ENCODE measurements at regions not wholly inside any gene's neighbourhood (a gene's known extent, or its start where the extent isn't known, plus 50 kb on each side); places are given as distances from the start of the nearest gene placed in this dataset.
"Not testable (repeated sequence)": the region's sequence is repeated elsewhere in the genome, so short reads cannot be mapped to it uniquely, and the experiment has no call there.

DNA sequence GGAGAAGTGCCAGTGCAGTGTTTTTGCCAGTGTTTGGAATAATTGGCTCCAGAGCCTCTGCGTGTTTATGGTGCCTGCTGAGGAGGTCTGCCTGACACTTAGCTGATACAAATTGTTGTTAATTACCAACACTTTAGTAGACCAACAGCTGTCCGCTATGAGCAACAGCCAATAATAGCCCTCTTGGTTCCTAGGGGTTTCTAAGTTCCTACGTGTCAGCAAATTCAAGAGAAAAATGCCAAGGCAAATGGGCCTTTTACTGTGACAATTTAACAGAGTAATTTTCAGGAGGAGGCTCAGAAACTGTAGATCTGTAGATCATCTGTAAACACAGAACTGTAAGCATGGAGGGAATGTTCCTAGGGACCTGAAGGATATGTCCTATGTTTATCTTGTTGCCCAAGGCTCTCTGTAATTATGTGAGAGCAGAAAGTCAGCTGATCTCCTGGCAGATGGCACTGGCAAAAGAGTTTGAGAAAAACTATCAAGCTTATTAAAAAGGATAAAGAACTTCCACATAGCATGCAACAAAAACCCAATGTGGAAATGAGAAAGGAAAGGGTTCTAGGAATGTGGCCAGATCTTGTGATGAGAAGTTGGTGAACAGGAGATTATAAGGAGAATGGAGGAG, 157.7 kb downstream of the GJA1 start:
- H3K4me3 Mint-ChIP-seq, result no peak overlapping the region

DNA sequence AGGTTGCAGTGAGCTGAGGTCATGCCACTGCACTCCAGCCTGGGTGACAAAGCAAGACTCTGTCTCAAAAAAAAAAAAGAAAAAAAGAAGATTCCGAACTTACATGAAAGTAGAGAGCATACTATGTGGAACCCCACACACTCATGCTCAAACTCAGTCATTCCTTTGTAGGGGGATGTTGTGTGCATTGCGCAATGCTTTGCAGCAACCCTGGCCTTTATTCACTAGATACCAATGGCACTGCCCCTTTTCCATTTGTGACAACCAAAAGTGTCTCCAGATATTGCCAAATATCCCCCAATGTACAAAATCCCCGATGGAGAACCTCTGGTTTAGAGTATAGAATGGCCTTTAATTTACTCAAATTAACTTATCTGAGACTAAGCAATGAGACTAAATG, 158.6 kb downstream of the GJA1 start:
- DNase-seq (ENCODE audit: low spot score in 2 of 2) (no peak), ATAC-seq (ENCODE audit: low read depth) (no peak)
- Mint-ChIP-seq H3K27me3 (peaks cover 2% of the 10 kb centered on the region), H3K27ac (no peak overlapping the region), H3K9me3 (peaks cover 2% of the 10 kb centered on the region), H3K4me3 (no peak overlapping the region), H3K4me1 (no peaks in the 10 kb centered on the region), H3K36me3 (no peaks in the 10 kb centered on the region)

More for the DNA sequence above, 157.7 kb downstream of the GJA1 start:
- Mint-ChIP-seq H3K27me3 (peaks cover 2% of the 10 kb centered on the region), H3K36me3 (no peaks in the 10 kb centered on the region), H3K9me3 (peaks cover 2% of the 10 kb centered on the region), H3K27ac (no peak overlapping the region), H3K4me1 (no peaks in the 10 kb centered on the region)
- DNase-seq (ENCODE audit: low spot score in 2 of 2), result no peak
- ATAC-seq (ENCODE audit: low read depth), result no peak

DNA sequence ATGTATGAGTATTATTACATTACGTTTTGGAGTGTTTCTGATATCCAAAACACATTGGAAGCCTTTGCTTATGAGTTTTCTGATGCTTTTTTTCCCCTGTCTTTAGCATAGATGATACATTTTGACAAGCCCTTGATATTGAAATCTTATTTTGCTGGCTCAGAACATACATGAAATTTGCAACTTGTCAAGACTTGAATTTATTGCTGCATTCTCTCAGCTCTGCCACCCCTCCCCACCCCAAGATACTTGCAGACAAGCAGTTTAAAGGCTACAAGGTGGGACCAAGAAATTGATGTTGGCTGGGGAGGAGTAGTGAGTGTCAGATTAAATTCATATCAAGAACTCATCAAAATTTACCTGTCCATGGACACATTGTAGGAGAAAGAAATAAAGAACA, 160.2 kb downstream of the GJA1 start:
- H3K4me1 Mint-ChIP-seq, result no peaks in the 10 kb centered on the region
- H3K27ac Mint-ChIP-seq, result no peak overlapping the region
- no peak overlapping the region for H3K4me3 Mint-ChIP-seq
- ATAC-seq (ENCODE audit: low read depth), result no peak
- no peak for DNase-seq (ENCODE audit: low spot score in 2 of 2)
- peaks cover 2% of the 10 kb centered on the region for H3K27me3 Mint-ChIP-seq
- peaks cover 2% of the 10 kb centered on the region for H3K9me3 Mint-ChIP-seq
- no peaks in the 10 kb centered on the region for H3K36me3 Mint-ChIP-seq

DNA sequence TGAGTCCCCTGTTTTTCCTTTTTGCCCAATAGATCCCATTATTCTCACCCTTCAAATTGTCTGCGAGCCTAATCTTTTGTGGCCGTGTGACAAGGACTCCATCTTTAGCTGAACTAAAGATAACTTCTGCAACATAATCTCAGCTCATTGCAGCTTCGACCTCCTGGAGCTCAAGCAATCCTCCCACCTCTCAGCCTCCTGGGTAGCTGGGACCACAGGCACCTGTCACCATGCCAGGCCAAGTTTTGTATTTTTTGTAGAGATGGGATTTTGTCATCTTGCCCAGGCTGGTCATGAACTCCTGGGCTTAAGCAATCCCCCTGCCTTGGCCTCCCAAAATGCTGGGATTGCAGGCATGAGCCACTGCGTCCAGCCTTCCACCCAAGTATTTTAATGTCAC, 161.0 kb downstream of the GJA1 start:
- H3K36me3 Mint-ChIP-seq, result no peaks in the 10 kb centered on the region
- no peak overlapping the region for H3K4me3 Mint-ChIP-seq
- H3K27me3 Mint-ChIP-seq, result peaks cover 2% of the 10 kb centered on the region
- H3K4me1 Mint-ChIP-seq, result no peaks in the 10 kb centered on the region
- DNase-seq (ENCODE audit: low spot score in 2 of 2), result no peak
- H3K27ac Mint-ChIP-seq, result no peak overlapping the region
- ATAC-seq (ENCODE audit: low read depth), result no peak
- H3K9me3 Mint-ChIP-seq, result peaks cover 2% of the 10 kb centered on the region

DNA sequence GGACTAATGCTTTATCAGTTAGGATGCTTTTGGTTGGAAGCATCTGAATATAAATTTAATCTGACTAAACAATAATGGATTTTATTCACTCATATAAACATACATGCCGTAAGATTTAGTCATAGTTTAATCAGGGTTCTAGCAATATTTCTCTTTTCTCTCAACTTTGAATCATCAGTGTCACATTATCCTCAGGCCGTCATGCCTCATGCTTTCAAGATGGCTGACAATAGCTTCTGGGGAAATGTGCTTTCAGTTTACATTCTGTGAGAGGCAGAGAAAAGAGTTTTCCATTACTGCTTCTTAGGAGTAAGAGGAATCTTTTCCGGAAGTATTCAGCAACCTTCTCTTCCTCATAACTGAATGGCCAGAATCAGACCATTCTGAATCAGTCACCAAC, 162.2 kb downstream of the GJA1 start:
- H3K4me1 Mint-ChIP-seq, result no peaks in the 10 kb centered on the region
- no peak overlapping the region for H3K27ac Mint-ChIP-seq
- peaks cover 3% of the 10 kb centered on the region for H3K9me3 Mint-ChIP-seq
- H3K4me3 Mint-ChIP-seq, result no peak overlapping the region
- DNase-seq (ENCODE audit: low spot score in 2 of 2), result no peak
- H3K27me3 Mint-ChIP-seq, result no peaks in the 10 kb centered on the region
- no peaks in the 10 kb centered on the region for H3K36me3 Mint-ChIP-seq
- no peak for ATAC-seq (ENCODE audit: low read depth)

DNA sequence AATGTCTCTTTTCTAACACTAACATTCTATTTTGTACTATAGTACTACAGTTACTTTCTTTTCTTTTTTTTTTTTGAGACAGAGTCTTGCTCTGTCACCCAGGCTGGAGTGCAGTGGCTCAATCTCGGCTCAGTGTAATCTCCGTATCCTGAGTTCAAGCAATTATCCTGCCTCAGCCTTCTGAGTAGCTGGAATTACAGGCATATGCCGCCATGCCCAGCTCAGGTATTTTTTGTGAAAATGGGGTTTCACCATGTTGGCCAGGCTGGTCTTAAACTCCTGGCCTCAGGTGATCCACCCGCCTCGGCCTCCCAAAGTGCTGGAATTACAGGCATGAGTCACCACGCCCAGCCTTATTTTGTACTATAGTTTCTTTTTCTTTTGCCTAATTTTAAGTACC, 163.9 kb downstream of the GJA1 start:
- ATAC-seq (ENCODE audit: low read depth); H3K4me1 Mint-ChIP-seq; H3K9me3 Mint-ChIP-seq; H3K27me3 Mint-ChIP-seq; H3K4me3 Mint-ChIP-seq; H3K36me3 Mint-ChIP-seq; H3K27ac Mint-ChIP-seq; DNase-seq (ENCODE audit: low spot score in 2 of 2): not testable (repeated sequence)

DNA sequence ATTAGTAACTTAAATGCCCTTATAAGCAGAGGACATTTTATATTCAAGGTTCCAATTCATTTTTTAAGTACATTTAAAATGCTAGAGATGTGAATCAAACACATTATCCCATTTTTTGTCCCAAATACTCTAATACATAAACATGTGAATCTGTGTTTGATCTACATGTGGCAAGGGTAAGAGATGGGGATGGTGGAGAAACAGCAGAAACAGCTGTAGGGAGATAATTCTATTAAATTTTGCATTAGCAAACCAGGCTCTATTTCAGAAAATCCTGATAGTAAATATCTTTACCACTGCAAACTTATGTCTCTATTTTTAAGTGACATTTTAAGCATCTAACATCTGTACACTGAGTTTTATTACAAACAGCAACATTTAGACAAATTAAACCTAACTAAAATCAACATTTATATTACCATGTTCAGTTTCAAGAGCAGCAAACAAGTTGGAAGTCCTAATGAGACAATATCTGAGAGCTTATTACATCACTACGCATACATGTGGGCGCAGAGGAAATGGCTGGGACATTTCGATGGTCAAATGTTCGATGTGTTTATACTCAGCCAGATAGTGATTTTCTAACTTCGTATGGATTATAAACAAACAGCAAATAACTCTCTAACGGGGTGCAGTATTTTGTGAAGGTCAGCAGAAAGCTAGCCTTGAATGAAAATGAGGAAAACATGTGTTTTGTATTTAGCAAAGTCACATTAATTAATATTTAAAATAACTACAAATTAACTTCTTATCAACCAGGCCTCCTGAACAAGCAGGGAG, 165.1 kb downstream of the GJA1 start:
- H3K4me3 Mint-ChIP-seq, result no peak overlapping the region
- ATAC-seq (ENCODE audit: low read depth) (no peak), DNase-seq (ENCODE audit: low spot score in 2 of 2) (no peak)
- no peaks in the 10 kb centered on the region for H3K36me3 Mint-ChIP-seq
- H3K27ac Mint-ChIP-seq, result no peak overlapping the region
- H3K4me1 Mint-ChIP-seq, result no peaks in the 10 kb centered on the region
- H3K27me3 Mint-ChIP-seq, result no peaks in the 10 kb centered on the region
- peaks cover 3% of the 10 kb centered on the region for H3K9me3 Mint-ChIP-seq

DNA sequence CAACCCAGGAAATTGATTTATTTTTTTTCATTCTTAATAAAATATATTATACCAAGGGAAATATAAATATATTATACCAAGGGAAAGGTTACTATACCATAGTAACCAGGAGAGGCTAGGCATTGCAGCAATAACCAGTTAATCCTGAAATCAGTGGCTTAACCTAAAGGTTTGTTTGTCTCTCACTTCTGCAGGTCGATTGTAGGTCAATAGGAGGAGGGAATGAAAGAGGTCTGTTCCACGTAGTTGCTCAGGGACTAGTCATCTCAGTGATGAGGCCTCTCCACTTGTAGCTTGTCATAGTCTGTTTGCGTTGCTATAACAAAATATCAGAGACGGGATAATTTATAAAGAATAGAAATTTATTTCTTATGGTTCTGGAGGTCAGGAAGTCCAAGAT, 168.0 kb downstream of the GJA1 start:
- Mint-ChIP-seq H3K27me3 (no peaks in the 10 kb centered on the region), H3K4me1 (no peaks in the 10 kb centered on the region), H3K4me3 (no peak overlapping the region), H3K27ac (no peak overlapping the region), H3K9me3 (peaks cover 3% of the 10 kb centered on the region), H3K36me3 (no peaks in the 10 kb centered on the region)
- DNase-seq (ENCODE audit: low spot score in 2 of 2) (no peak), ATAC-seq (ENCODE audit: low read depth) (no peak)

DNA sequence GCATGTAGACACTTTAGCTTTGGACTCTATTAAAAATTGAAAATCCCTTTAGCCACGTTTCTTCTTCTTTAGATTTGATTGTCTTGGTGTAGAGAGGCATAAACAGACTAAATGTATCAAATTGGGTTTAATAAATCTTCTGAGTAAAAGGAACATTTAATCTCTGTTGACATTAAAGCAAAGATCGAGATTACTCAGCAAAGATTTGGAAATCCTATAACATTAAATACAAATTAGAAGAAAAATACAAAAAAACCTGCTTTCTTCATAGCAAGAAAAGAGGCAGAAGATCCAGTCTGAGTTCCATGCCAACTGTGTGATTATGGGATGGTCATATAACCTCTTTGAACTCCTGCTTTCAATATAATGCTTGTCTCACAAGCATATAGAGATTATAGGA, 172.3 kb downstream of the GJA1 start:
- Mint-ChIP-seq H3K27ac (no peak overlapping the region), H3K4me1 (no peaks in the 10 kb centered on the region), H3K4me3 (no peak overlapping the region), H3K9me3 (peaks cover 1% of the 10 kb centered on the region), H3K27me3 (no peaks in the 10 kb centered on the region), H3K36me3 (no peaks in the 10 kb centered on the region)
- DNase-seq (ENCODE audit: low spot score in 2 of 2), result no peak
- ATAC-seq (ENCODE audit: low read depth), result no peak

DNA sequence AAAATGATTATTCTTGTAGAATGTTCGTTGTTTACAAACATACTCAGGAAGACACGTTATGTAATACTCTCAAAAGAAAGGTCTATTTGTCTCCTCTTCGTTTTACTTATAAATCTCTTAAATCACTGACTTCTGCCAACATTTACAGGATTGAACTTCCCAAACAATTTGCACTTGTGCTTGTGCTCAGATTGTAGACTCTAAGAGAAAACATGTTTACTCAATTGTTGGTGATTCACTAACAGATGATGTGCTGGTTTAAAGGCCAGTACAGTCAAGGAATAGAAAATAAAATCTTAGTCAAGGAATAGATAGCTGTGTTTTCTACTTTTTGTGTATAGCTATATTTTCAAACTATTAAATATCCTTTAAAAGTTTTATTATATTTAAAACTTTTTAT, 172.8 kb downstream of the GJA1 start:
- no peak for DNase-seq (ENCODE audit: low spot score in 2 of 2)
- no peak overlapping the region for H3K27ac Mint-ChIP-seq
- no peak overlapping the region for H3K4me3 Mint-ChIP-seq
- H3K9me3 Mint-ChIP-seq, result peaks cover 1% of the 10 kb centered on the region
- no peaks in the 10 kb centered on the region for H3K4me1 Mint-ChIP-seq
- no peaks in the 10 kb centered on the region for H3K36me3 Mint-ChIP-seq
- no peaks in the 10 kb centered on the region for H3K27me3 Mint-ChIP-seq
- no peak for ATAC-seq (ENCODE audit: low read depth)

DNA sequence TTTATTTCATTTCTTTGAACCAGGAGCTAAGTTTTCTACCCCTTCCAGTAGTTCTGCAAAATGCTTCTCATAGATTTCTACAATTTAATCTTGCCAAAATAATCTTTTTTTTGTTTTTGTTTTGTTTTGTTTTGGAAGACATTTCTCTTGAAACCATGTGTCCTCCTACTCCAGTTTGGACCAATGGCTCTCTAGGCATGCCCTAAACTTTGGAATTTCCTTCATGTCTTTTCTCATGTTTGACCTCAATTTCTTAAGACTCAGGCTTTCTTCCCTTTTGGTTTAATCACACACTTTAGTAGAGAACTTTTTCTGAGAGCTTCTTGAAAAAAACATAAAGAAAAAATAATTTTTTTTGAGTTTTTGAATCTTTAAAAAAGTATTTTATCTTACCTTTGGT, 173.8 kb downstream of the GJA1 start:
- Mint-ChIP-seq H3K4me3 (no peak overlapping the region), H3K9me3 (no peaks in the 10 kb centered on the region), H3K36me3 (no peaks in the 10 kb centered on the region), H3K27me3 (no peaks in the 10 kb centered on the region), H3K27ac (no peak overlapping the region), H3K4me1 (no peaks in the 10 kb centered on the region)
- ATAC-seq (ENCODE audit: low read depth) (no peak), DNase-seq (ENCODE audit: low spot score in 2 of 2) (no peak)

DNA sequence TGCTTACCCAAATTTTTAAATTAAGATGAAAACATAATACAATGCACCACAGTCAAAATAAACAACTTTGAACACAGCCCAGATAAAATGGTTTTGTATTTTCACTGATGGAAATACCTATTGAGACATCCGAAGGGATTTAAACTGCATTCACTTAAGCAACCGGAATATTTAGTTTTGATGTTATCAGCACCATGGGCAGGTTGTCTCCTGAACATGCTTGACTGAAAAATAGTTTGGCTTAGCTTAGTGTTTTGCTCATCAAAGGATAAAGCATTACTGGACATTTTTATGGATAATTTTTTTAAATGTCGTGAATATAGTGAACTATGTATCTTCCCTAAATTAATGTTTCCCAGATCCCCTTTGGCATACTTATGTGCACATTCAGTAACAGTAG, 177.5 kb downstream of the GJA1 start:
- H3K27me3 Mint-ChIP-seq, result no peaks in the 10 kb centered on the region
- H3K4me3 Mint-ChIP-seq, result no peak overlapping the region
- H3K9me3 Mint-ChIP-seq, result no peaks in the 10 kb centered on the region
- H3K4me1 Mint-ChIP-seq, result no peaks in the 10 kb centered on the region
- H3K27ac Mint-ChIP-seq, result no peak overlapping the region
- DNase-seq (ENCODE audit: low spot score in 2 of 2) (no peak), ATAC-seq (ENCODE audit: low read depth) (no peak)
- H3K36me3 Mint-ChIP-seq, result no peaks in the 10 kb centered on the region

DNA sequence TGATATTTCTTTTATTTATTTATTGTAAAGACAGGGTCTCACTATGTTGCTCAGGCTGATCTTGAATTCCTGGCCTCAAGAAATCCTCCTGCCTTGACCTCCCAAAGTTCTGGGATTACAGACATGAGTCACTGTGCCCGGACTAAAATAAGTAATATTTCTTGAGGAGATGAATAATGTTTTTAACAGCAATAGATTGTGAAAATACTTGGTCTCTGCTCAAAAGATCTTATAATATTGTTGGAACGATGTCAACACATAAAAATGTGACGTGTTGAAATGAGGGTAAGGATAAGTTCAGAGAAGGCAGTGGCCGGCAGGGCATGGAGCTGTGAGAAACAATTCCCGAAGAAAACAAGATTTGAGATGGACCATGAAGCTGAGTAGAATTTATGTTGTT, 178.7 kb downstream of the GJA1 start:
- no peaks in the 10 kb centered on the region for H3K4me1 Mint-ChIP-seq

DNA sequence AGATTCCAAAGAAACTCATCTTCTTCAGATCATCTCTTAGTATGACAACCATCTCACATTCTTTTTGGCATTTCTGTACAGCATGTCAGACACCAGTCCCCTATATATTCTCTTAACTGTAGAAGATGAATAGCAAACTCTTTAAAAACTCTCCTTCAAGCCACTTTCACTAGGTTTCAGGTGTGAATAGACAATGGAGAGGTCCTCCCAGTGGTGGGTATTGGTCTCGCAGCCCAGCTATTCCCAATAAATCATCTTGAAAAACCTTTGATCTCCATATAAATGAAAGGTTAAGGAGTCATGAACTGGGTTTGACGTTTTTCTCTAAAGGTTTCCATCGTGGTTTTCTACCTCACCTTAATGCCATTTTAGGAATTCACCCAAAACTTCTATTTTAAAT, 180.0 kb downstream of the GJA1 start:
- Mint-ChIP-seq H3K27me3 (no peaks in the 10 kb centered on the region), H3K36me3 (no peaks in the 10 kb centered on the region), H3K4me3 (no peak overlapping the region), H3K9me3 (no peaks in the 10 kb centered on the region), H3K27ac (no peak overlapping the region), H3K4me1 (no peaks in the 10 kb centered on the region)
- no peak for ATAC-seq (ENCODE audit: low read depth)
- no peak for DNase-seq (ENCODE audit: low spot score in 2 of 2)

More for the DNA sequence above, 178.7 kb downstream of the GJA1 start:
- Mint-ChIP-seq H3K27ac (no peak overlapping the region), H3K36me3 (no peaks in the 10 kb centered on the region), H3K9me3 (no peaks in the 10 kb centered on the region), H3K27me3 (no peaks in the 10 kb centered on the region), H3K4me3 (no peak overlapping the region)
- DNase-seq (ENCODE audit: low spot score in 2 of 2) (no peak), ATAC-seq (ENCODE audit: low read depth) (no peak)

DNA sequence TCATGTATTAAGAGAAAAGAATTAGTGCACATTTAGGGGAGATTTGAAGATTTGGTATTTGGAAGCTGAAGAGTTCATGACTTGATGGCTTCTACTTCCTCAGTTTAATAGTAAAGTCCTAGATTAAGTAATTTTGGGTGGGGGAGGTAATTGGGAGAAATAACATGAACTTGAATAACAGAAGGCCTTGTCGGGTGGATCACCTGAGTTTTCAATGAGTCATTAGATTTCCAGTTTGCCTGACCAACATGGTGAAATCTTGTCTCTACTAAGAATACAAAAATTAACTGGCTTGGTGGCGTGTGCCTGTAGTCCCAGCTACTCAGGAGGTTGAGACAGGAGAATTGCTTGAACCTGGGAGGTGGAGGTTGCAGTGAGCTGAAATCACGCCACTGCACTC, 181.0 kb downstream of the GJA1 start:
- Mint-ChIP-seq H3K27me3 (no peaks in the 10 kb centered on the region), H3K4me1 (no peaks in the 10 kb centered on the region), H3K36me3 (no peaks in the 10 kb centered on the region), H3K27ac (no peak overlapping the region), H3K9me3 (no peaks in the 10 kb centered on the region), H3K4me3 (no peak overlapping the region)
- DNase-seq (ENCODE audit: low spot score in 2 of 2), result no peak
- ATAC-seq (ENCODE audit: low read depth), result no peak
